Transverse colon (tissue), 4 donors: ENCODE measurements at regions not wholly inside any gene's neighbourhood (a gene's known extent, or its start where the extent isn't known, plus 50 kb on each side); places are given as distances from the start of the nearest gene placed in this dataset.

Experiments used
- DNase-seq: peaks from one replicate; pipeline ENCODE4 v3.0.0-alpha.2; 2019
- H3K27ac ChIP-seq, 4 donors: fragments of 200-600 bp; sonication (generic); 2 replicates each; pipeline ENCODE4 v1.5.1; 2016 to 2018; ENCODE audit warnings: inconsistent platforms in 4 of 4
- H3K27me3 ChIP-seq: fragments of 200-600 bp; sonication (generic); 2 replicates; pipeline ENCODE4 v1.5.1; 2017; ENCODE audit warnings: inconsistent platforms
- H3K36me3 ChIP-seq, 4 donors: fragments of 200-600 bp; sonication (generic); 2 replicates each; pipeline ENCODE4 v1.5.1; 2017 to 2019; ENCODE audit warnings: inconsistent platforms in 4 of 4
- H3K4me1 ChIP-seq, 4 donors: fragments of 200-600 bp; sonication (generic); 2 replicates each; pipeline ENCODE4 v1.5.1; 2017 to 2020; ENCODE audit warnings: inconsistent platforms in 4 of 4
- H3K4me3 ChIP-seq, 4 donors: fragments of 200-600 bp; sonication (generic); 1 replicate in 1 of 4; 2 replicates in 3 of 4; pipeline versions ENCODE4 v1.5.1 to v1.6.1; 2017 to 2019; ENCODE audit warnings: inconsistent platforms in 4 of 4
- H3K9me3 ChIP-seq, 2 donors: fragments of 200-600 bp; sonication (generic); 2 replicates each; pipeline ENCODE4 v1.5.1; 2017 to 2019; ENCODE audit warnings: inconsistent platforms in 2 of 2
- CTCF ChIP-seq, 5 experiments: fragments of 200-600 bp in 3 of 5; fragments of 450-650 bp in 2 of 5; sonication (generic) in 3 of 5; IDR thresholded peaks; 1 replicate in 2 of 5; 2 replicates in 3 of 5; pipeline ENCODE4 v1.5.1; 2016 to 2017; ENCODE audit warnings: antibody characterized with exemption in 5 of 5, inconsistent platforms in 3 of 5, mild to moderate bottlenecking in 2 of 5, moderate library complexity in 1 of 5
- EP300 ChIP-seq: sonication (generic); formaldehyde crosslinking; IDR thresholded peaks from one replicate; pipeline ENCODE4 v1.6.1; 2017; ENCODE audit warnings: antibody characterized with exemption, low read depth
- POLR2A ChIP-seq: fragments of 450-650 bp; IDR thresholded peaks from one replicate; pipeline ENCODE4 v1.6.1; 2016; ENCODE audit warnings: antibody characterized with exemption, mild to moderate bottlenecking, moderate library complexity
- POLR2AphosphoS5 ChIP-seq, 3 donors: sonication (generic); formaldehyde crosslinking; IDR thresholded peaks; one replicate each; pipeline ENCODE4 v1.6.1; 2016; ENCODE audit warnings: antibody characterized with exemption in 3 of 3
- WGBS, 2 donors: methylation state at CpG; one replicate each; pipeline ENCODE4 v1.1.5; 2018; ENCODE audit warnings: low coverage in 1 of 2; 5-methylcytosine and 5-hydroxymethylcytosine counted together
- in situ Hi-C, 4 donors: fragments of 200-750 bp; cut with MboI; loops; one replicate each; pipeline versions ENCODE4 v1.15.0 to v1.15.1; 2017; ENCODE audit warnings: low sequenced_read_pairs in 3 of 4, low pct_ligation_motif_present in 1 of 4, low pct_unique_long_range_greater_than_20kb in 1 of 4
- intact Hi-C: fragments of 100-400 bp; cut with DNase I; formaldehyde crosslinking; loops from one replicate; pipeline ENCODE4 v1.15.1; 2023; ENCODE audit warnings: low total_unique reads

- Histone ChIP-seq H3K27me3 (no peaks in the 10 kb centered on the region), H3K4me3 (no peak overlapping the region), H3K4me1 (no peaks in the 10 kb centered on the region), H3K36me3 (no peaks in the 10 kb centered on the region), H3K27ac (no peak overlapping the region), H3K9me3 (no peaks in the 10 kb centered on the region)
- TF ChIP-seq POLR2AphosphoS5 (IDR thresholded peaks at IDR 0.05) (no peak), POLR2A (no peak)
- WGBS, 2 donors, result 68 to 69% methylated on average over 3 of the region's 3 CpGs
- intact Hi-C loops, result no loop called here
- in situ Hi-C loops, result no loop called here
- DNase-seq, result no peak
Observed at GRCh38 chr4:53771326-53771725, 180.0 kb upstream of the LNX1 start.

- Histone ChIP-seq H3K36me3 (no peaks in the 10 kb centered on the region), H3K27ac (no peak overlapping the region), H3K27me3 (no peaks in the 10 kb centered on the region), H3K4me1 (peaks cover 0 to 7% (median 0%) of the 10 kb centered on the region in 4 donors), H3K4me3 (no peak overlapping the region), H3K9me3 (no peaks in the 10 kb centered on the region)
- in situ Hi-C loops, result no loop called here
- no peak for DNase-seq
- intact Hi-C loops, result no loop called here
- TF ChIP-seq EP300 (no peak), CTCF (IDR thresholded peaks at IDR 0.05) (no peak), POLR2A (no peak), POLR2AphosphoS5 (IDR thresholded peaks at IDR 0.05) (no peak)
- WGBS, 2 donors, result 72 to 75% methylated on average over 2 of the region's 2 CpGs
Observed at GRCh38 chr4:53767482-53767881, 176.2 kb upstream of the LNX1 start.

GRCh38 chr4:53764761-53765490 is 173.6 kb upstream of the LNX1 start:
- in situ Hi-C loops (no loop called here), intact Hi-C loops (no loop called here)
- Histone ChIP-seq H3K27ac (peak overlapping the region in 2 of 4 donors; percentile 50 to 58), H3K27me3 (no peaks in the 10 kb centered on the region), H3K36me3 (no peaks in the 10 kb centered on the region), H3K9me3 (no peaks in the 10 kb centered on the region), H3K4me1 (peaks cover 0 to 7% (median 0%) of the 10 kb centered on the region in 4 donors), H3K4me3 (no peak overlapping the region)
- WGBS, 2 donors, result 25 to 36% methylated on average over 2 to 3 of the region's 3 CpGs
- DNase-seq, result no peak
- TF ChIP-seq EP300 (no peak), CTCF (IDR thresholded peaks at IDR 0.05) (no peak), POLR2AphosphoS5 (IDR thresholded peaks at IDR 0.05) (no peak), POLR2A (no peak)

GRCh38 chr4:53763813-53764597 is 172.7 kb upstream of the LNX1 start:
- no peak overlapping the region for H3K4me3 ChIP-seq
- DNase-seq, result no peak
- H3K9me3 ChIP-seq, result no peaks in the 10 kb centered on the region
- no peaks in the 10 kb centered on the region for H3K36me3 ChIP-seq
- no peak for TF ChIP-seq POLR2AphosphoS5 (IDR thresholded peaks at IDR 0.05)
- no peak for TF ChIP-seq EP300
- TF ChIP-seq POLR2A, result no peak
- TF ChIP-seq CTCF (IDR thresholded peaks at IDR 0.05), result no peak
- H3K27ac ChIP-seq, result peak overlapping the region in 3 of 4 donors; percentile 6 to 58 (median 50)
- intact Hi-C loops (no loop called here), in situ Hi-C loops (no loop called here)
- no peaks in the 10 kb centered on the region for H3K27me3 ChIP-seq
- 68 to 72% methylated on average over 2 to 5 of the region's 5 CpGs for WGBS, 2 donors
- H3K4me1 ChIP-seq, result peaks cover 0 to 7% (median 0%) of the 10 kb centered on the region in 4 donors
